ENCODE measurements at regions not wholly inside any gene's neighbourhood (a gene's known extent, or its start where the extent isn't known, plus 50 kb on each side); places are given as distances from the start of the nearest gene placed in this dataset.

GRCh38 chrX:47743504-47743903 is 84.5 kb upstream of the UXT start:
- Histone ChIP-seq H2AFZ (ENCODE audit: low read depth, low read length, poor library complexity, severe bottlenecking) (no peak overlapping the region), H3K4me2 (ENCODE audit: low read length) (no peak overlapping the region), H4K20me1 (ENCODE audit: insufficient read depth) (no peaks in the 10 kb centered on the region), H3K4me3 (replicated peaks in 1 of 2; ENCODE audit: low read depth in 1 of 2, low read length in 2 of 2) (no peak overlapping the region), H3K27ac (ENCODE audit: low read depth, low read length) (no peak overlapping the region), H3K9ac (ENCODE audit: low read length) (no peak overlapping the region), H3K79me2 (ENCODE audit: insufficient read depth, low read length) (no peaks in the 10 kb centered on the region), H3K9me3 (ENCODE audit: control insufficient read depth in 1 of 2, insufficient read depth in 1 of 2, low read depth in 1 of 2, low read length in 2 of 2) (no peaks in the 10 kb centered on the region), H3K9me2 (ENCODE audit: insufficient read depth) (no peaks in the 10 kb centered on the region), H3K4me1 (ENCODE audit: control insufficient read depth in 1 of 2, insufficient read depth in 2 of 2, low read length in 2 of 2) (no peaks in the 10 kb centered on the region), H3K36me3 (ENCODE audit: control insufficient read depth in 1 of 2, insufficient read depth in 2 of 2, low read length in 2 of 2) (no peaks in the 10 kb centered on the region), H3K27me3 (ENCODE audit: insufficient read depth, low read length) (no peaks in the 10 kb centered on the region)
- CTCF ChIA-PET, result no interaction called here
- no peak for TF ChIP-seq TCF7L2 (IDR thresholded peaks at IDR 0.05; ENCODE audit: borderline replicate concordance, extremely low read depth, insufficient read depth, insufficient read length)
- TF ChIP-seq ELF1 (IDR thresholded peaks at IDR 0.05; ENCODE audit: borderline replicate concordance, low read depth), result no peak
- TF ChIP-seq JUND (IDR thresholded peaks at IDR 0.05), result no peak
- TF ChIP-seq EZH2 (IDR thresholded peaks at IDR 0.05), result no peak
- no peak for TF ChIP-seq YY1 (IDR thresholded peaks at IDR 0.05; ENCODE audit: extremely low read depth, insufficient replicate concordance, low read depth, low read length)
- TF ChIP-seq SRF (IDR thresholded peaks at IDR 0.05; ENCODE audit: low read depth), result no peak
- TF ChIP-seq FOSL1 (IDR thresholded peaks at IDR 0.05; ENCODE audit: low read depth), result no peak
- TF ChIP-seq POLR2AphosphoS5 (IDR thresholded peaks at IDR 0.05; ENCODE audit: low read depth, low read length), result no peak
- TF ChIP-seq SP1 (IDR thresholded peaks at IDR 0.05; ENCODE audit: low read depth), result no peak
- TF ChIP-seq REST (IDR thresholded peaks at IDR 0.05; ENCODE audit: low read depth), result no peak
- no peak for TF ChIP-seq CEBPB (IDR thresholded peaks at IDR 0.05; ENCODE audit: low read depth)
- TF ChIP-seq ATF3 (IDR thresholded peaks at IDR 0.05), result no peak
- no peak for TF ChIP-seq EGR1 (IDR thresholded peaks at IDR 0.05; ENCODE audit: low read depth)
- no peak for TF ChIP-seq EZH2phosphoT487 (IDR thresholded peaks at IDR 0.05; ENCODE audit: borderline replicate concordance)
- no peak for TF ChIP-seq CBX3 (IDR thresholded peaks at IDR 0.05; ENCODE audit: low read depth)
- TF ChIP-seq SIN3A (IDR thresholded peaks at IDR 0.05; ENCODE audit: low read depth), result no peak
- TF ChIP-seq RAD21 (IDR thresholded peaks at IDR 0.05; ENCODE audit: low read depth), result no peak
- TF ChIP-seq ZFX (IDR thresholded peaks at IDR 0.05), result no peak
- no peak for TF ChIP-seq ZBTB33 (IDR thresholded peaks at IDR 0.05; ENCODE audit: extremely low read depth, insufficient replicate concordance, low read length)
- TF ChIP-seq CTCF (IDR thresholded peaks at IDR 0.05 in 2 of 3, conservative IDR thresholded peaks at IDR 0.05 in 1 of 3; ENCODE audit: borderline replicate concordance in 1 of 3, insufficient read depth in 1 of 3, low read depth in 2 of 3, low read length in 2 of 3), result no peak
- BruUV-seq (replicated peaks), result no TSS peak
- no peak for DNase-seq (ENCODE audit: low read depth, low spot score)
- RAD21 ChIA-PET (ENCODE audit: low non-redundant PET in 1 of 2, low total read pairs in 2 of 2, uncharacterized antibody in 2 of 2, unreplicated experiment in 2 of 2), result no interaction called here
- no peak for ATAC-seq
- intact Hi-C loops (cut with micrococcal nuclease), result no loop called here
- POLR2A ChIA-PET, result no interaction called here

All from HCT116 (cell line).